ENCODE measurements at regions not wholly inside any gene's neighbourhood (a gene's known extent, or its start where the extent isn't known, plus 50 kb on each side); places are given as distances from the start of the nearest gene placed in this dataset.

DNA sequence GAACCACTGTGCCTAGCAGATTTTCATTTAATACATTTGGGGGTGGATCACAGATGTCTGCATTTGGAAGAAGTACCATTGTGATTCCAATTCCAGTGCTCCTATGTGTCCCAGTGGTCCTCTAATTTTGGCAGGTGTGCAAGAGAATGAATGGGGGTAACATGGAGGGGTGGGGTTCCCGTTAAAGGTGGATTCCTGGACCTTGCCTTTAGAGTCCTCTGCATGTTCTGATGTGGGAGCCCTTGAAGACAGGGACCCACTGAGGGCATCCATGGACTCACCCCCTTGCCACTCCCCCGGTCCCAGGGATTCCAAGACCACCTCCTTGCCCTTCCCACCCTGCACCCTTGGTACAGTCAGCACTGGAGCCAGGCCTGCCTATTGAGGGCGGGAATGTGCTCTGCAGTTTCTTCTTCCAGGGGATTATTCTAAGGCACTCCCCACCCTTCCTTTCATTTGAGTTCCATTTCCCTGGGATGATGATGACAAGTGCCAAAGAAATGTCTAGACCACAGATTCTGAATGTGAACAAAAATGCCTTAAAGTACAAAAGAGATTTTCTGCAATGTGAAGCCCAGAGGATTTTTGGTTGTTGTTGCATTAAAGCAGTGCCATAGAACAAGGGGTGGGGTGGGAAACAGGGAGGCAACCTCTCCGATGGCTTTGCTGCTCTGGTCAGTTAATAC is 119.4 kb upstream of the PTCH1 start:
- Histone ChIP-seq H3K36me3 (ENCODE audit: low read depth, low read length) (no peaks in the 10 kb centered on the region), H3K4me1 (ENCODE audit: insufficient read depth, low read length) (no peaks in the 10 kb centered on the region), H3K4me2 (ENCODE audit: low read length) (no peak overlapping the region), H3K27me3 (ENCODE audit: low read length) (peaks cover 44% of the 10 kb centered on the region), H3K27ac (ENCODE audit: low read length) (no peak overlapping the region), H3F3A (ENCODE audit: low read length, unreplicated experiment) (no peaks in the 10 kb centered on the region), H3K79me2 (ENCODE audit: low read length) (no peaks in the 10 kb centered on the region), H2AFZ (ENCODE audit: low read length) (no peak overlapping the region), H3K9ac (ENCODE audit: low read length) (no peak overlapping the region), H4K20me1 (ENCODE audit: low read length) (no peaks in the 10 kb centered on the region), H3K4me3 (ENCODE audit: low read length) (no peak overlapping the region), H3K9me3 (ENCODE audit: low read length) (no peaks in the 10 kb centered on the region), H3K9me2 (replicated peaks; ENCODE audit: low read length) (no peaks in the 10 kb centered on the region)
- ATAC-seq = no peak
- ChIA-PET CTCF (no interaction called here), POLR2A (ENCODE audit: unreplicated experiment) (no interaction called here)
- BruUV-seq (replicated peaks) = no TSS peak
- DNase-seq = no peak
- intact Hi-C loops (cut with micrococcal nuclease) = no loop called here
- TF ChIP-seq CTCF (conservative IDR thresholded peaks at IDR 0.05; ENCODE audit: low read depth, low read length) (no peak), EZH2phosphoT487 (IDR thresholded peaks at IDR 0.05; ENCODE audit: borderline replicate concordance, low read length) (no peak), EZH2 (IDR thresholded peaks at IDR 0.05; ENCODE audit: low read length, unreplicated experiment) (no peak)

GRCh38 chr9:95634536-95634935 is 117.8 kb upstream of the PTCH1 start:
- Histone ChIP-seq H3K4me3 (ENCODE audit: low read length) (no peak overlapping the region), H4K20me1 (ENCODE audit: low read length) (no peaks in the 10 kb centered on the region), H3K4me1 (ENCODE audit: insufficient read depth, low read length) (no peaks in the 10 kb centered on the region), H3F3A (ENCODE audit: low read length, unreplicated experiment) (no peaks in the 10 kb centered on the region), H3K9ac (ENCODE audit: low read length) (no peak overlapping the region), H3K9me3 (ENCODE audit: low read length) (no peaks in the 10 kb centered on the region), H3K9me2 (replicated peaks; ENCODE audit: low read length) (no peaks in the 10 kb centered on the region), H3K27ac (ENCODE audit: low read length) (no peak overlapping the region), H3K36me3 (ENCODE audit: low read depth, low read length) (no peaks in the 10 kb centered on the region), H2AFZ (ENCODE audit: low read length) (no peak overlapping the region), H3K79me2 (ENCODE audit: low read length) (no peaks in the 10 kb centered on the region), H3K4me2 (ENCODE audit: low read length) (no peak overlapping the region), H3K27me3 (ENCODE audit: low read length) (peaks cover 39% of the 10 kb centered on the region)
- DNase-seq (no peak), ATAC-seq (no peak)
- POLR2A ChIA-PET (ENCODE audit: unreplicated experiment) = no interaction called here
- intact Hi-C loops (cut with micrococcal nuclease) = no loop called here
- BruUV-seq (replicated peaks) = no TSS peak
- no peak for TF ChIP-seq EZH2 (IDR thresholded peaks at IDR 0.05; ENCODE audit: low read length, unreplicated experiment)
- no peak for TF ChIP-seq CTCF (conservative IDR thresholded peaks at IDR 0.05; ENCODE audit: low read depth, low read length)
- no peak for TF ChIP-seq EZH2phosphoT487 (IDR thresholded peaks at IDR 0.05; ENCODE audit: borderline replicate concordance, low read length)
- CTCF ChIA-PET = no interaction called here

- Histone ChIP-seq H3K9ac (ENCODE audit: low read length) (no peak overlapping the region), H3K4me1 (ENCODE audit: insufficient read depth, low read length) (no peaks in the 10 kb centered on the region), H3K4me2 (ENCODE audit: low read length) (no peak overlapping the region), H3F3A (ENCODE audit: low read length, unreplicated experiment) (no peaks in the 10 kb centered on the region), H3K27ac (ENCODE audit: low read length) (no peak overlapping the region), H3K4me3 (ENCODE audit: low read length) (no peak overlapping the region), H3K36me3 (ENCODE audit: low read depth, low read length) (no peaks in the 10 kb centered on the region), H3K9me3 (ENCODE audit: low read length) (no peaks in the 10 kb centered on the region), H2AFZ (ENCODE audit: low read length) (no peak overlapping the region), H4K20me1 (ENCODE audit: low read length) (no peaks in the 10 kb centered on the region), H3K27me3 (ENCODE audit: low read length) (peaks cover 35% of the 10 kb centered on the region), H3K9me2 (replicated peaks; ENCODE audit: low read length) (no peaks in the 10 kb centered on the region), H3K79me2 (ENCODE audit: low read length) (no peaks in the 10 kb centered on the region)
- no TSS peak for BruUV-seq (replicated peaks)
- CTCF ChIA-PET = no interaction called here
- no peak for TF ChIP-seq CTCF (conservative IDR thresholded peaks at IDR 0.05; ENCODE audit: low read depth, low read length)
- TF ChIP-seq EZH2phosphoT487 (IDR thresholded peaks at IDR 0.05; ENCODE audit: borderline replicate concordance, low read length) = no peak
- no peak for TF ChIP-seq EZH2 (IDR thresholded peaks at IDR 0.05; ENCODE audit: low read length, unreplicated experiment)
- no peak for ATAC-seq
- POLR2A ChIA-PET (ENCODE audit: unreplicated experiment) = no interaction called here
- intact Hi-C loops (cut with micrococcal nuclease) = no loop called here
- no peak for DNase-seq
These were observed 117.3 kb upstream of the PTCH1 start for GRCh38 chr9:95634114-95634513.

Measured in PC-3 (cell line).